A673 (cell line): ENCODE measurements at regions not wholly inside any gene's neighbourhood (a gene's known extent, or its start where the extent isn't known, plus 50 kb on each side); places are given as distances from the start of the nearest gene placed in this dataset.

ENCODE experiments used
- EZH2 ChIP-seq: fragments of 200-600 bp; sonication (generic); IDR thresholded peaks from 2 replicates; pipeline ENCODE4 v1.6.1; 2017; ENCODE audit warnings: borderline replicate concordance, low read depth, mild to moderate bottlenecking, mixed read lengths, antibody characterized with exemption, low read length; ENCODE audit not compliant: poor library complexity, severe bottlenecking
- TF ChIP-seq, protein P1 (sequence below): fragments of 300-800, 200-600 bp; sonication (generic); conservative IDR thresholded peaks from 2 replicates; pipeline ENCODE4 v1.5.1; 2017; ENCODE audit warnings: low read depth, mild to moderate bottlenecking, antibody characterized with exemption, low read length, moderate library complexity, mixed read lengths

DNA sequence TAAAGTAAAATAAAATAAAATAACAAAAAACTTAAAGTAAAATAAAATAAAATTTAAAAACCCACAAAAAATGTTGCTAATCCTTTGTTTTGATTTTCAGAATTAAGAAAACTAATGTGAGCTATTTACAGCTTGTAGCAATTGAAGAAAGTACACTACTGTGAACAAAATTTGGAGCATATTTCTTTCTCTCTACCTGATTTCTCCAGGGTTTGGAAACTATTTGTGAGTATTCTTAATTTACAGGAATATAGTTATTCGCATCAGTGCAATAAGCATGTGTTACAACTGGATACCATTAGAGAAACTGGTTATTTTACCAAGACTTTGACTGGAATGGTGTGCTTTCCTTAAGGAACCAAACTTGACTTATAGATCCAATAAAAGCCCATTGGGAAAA, 86.1 kb upstream of the CNOT2 start:
- TF ChIP-seq, protein P1, sequence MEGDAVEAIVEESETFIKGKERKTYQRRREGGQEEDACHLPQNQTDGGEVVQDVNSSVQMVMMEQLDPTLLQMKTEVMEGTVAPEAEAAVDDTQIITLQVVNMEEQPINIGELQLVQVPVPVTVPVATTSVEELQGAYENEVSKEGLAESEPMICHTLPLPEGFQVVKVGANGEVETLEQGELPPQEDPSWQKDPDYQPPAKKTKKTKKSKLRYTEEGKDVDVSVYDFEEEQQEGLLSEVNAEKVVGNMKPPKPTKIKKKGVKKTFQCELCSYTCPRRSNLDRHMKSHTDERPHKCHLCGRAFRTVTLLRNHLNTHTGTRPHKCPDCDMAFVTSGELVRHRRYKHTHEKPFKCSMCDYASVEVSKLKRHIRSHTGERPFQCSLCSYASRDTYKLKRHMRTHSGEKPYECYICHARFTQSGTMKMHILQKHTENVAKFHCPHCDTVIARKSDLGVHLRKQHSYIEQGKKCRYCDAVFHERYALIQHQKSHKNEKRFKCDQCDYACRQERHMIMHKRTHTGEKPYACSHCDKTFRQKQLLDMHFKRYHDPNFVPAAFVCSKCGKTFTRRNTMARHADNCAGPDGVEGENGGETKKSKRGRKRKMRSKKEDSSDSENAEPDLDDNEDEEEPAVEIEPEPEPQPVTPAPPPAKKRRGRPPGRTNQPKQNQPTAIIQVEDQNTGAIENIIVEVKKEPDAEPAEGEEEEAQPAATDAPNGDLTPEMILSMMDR: no peak
- TF ChIP-seq EZH2: no peak
